ENCODE measurements at regions not wholly inside any gene's neighbourhood (a gene's known extent, or its start where the extent isn't known, plus 50 kb on each side); places are given as distances from the start of the nearest gene placed in this dataset.

DNA sequence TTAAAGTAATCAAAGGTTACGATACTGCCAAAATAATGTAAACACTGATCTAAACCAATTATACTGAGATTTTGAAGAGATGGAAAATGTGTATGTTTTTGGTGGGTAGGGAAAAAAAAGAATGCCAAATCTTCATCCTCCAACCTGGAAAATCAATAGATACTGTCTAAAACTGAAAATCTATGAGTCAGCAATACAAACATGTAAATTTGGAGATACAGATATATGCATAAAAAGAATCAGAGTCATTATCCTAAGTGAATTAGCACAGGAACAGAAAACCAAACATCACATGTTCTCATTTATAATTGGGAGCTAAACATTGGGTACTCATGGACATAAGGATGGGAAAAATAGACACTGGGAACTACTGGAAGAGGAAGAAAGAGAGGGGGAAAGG is 197.4 kb upstream of the TRPC5 start:
- TF ChIP-seq SUZ12 (IDR thresholded peaks at IDR 0.05) (no peak), FOXA1 (IDR thresholded peaks at IDR 0.05) (no peak)

Measured in HEK293T (cell line).